ENCODE measurements at regions not wholly inside any gene's neighbourhood (a gene's known extent, or its start where the extent isn't known, plus 50 kb on each side); places are given as distances from the start of the nearest gene placed in this dataset.

DNA sequence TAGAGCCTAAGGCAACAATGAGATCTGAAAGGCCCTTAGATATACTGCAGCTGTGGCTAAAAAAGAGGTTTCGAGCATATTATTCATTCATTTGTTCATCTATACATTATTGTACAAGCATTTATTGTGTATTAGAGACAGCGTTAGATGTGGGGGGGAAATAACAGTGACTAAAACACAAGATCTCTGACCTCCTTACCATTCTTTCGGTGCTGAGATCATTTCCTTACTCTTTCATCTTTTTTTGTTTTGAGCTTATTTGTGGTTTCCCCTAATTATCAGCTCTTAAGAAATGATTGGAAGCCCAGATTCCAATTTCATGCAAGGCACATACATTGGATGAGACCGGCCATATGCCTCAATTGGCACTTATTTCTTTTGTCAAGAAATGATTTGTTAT, 113.2 kb downstream of the SEC61B start:
- no peak for DNase-seq

DNA sequence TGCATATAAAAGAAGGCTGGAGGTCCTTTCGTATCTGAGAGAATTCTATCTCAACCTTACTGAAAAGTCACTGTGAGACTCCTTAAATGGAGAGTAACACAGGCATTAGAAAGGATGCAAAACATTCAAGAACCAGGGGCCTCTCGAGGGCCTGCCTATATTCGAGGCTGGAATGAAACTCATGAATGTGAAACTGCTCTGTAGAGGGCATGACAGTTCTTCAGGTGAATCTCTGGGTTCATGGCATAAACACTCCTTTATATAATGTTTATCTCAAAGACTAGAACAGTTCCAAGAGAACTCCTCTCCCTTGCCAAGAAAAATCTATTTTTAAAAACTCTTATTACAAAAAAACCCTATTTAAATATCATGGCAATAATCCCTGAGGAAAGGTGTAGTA, 113.9 kb downstream of the SEC61B start:
- no peak for DNase-seq

DNA sequence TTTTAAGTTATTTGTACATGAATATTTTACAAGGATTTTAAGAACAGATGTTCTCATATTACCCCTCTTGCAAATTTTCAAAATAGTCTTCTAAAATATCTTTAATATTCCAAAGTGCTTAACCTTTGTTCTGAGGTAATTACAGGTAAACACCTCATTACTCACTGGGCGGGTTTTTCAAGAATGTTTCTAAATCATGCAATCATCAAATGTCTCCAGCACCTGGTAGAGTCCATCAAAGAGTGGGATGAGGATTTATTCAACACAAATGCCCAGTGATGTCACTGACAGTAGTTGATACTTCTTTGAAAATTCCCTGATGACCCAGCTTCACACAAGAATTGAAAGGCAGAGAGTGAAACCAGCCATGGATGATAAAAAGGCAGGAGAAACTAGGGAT, 114.4 kb downstream of the SEC61B start:
- DNase-seq: no peak

DNA sequence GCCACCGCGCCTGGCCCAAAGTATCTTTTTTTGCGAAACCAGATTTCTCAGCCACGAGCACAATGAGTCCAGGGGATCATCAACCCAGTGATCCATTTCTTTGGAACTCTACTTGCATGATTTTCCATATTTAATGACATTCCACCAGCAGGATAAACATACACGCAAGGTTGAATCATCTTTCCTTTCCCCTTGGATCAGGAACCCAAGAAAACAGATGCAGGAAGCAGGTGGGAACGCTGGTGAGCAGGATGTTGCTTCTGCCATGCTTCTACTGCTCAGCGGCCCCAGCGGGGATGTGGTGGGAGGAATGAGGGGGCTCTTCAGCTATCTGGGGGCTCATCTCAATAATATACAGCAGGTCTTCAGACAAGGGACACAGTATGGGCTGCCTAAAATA, 118.2 kb downstream of the SEC61B start:
- DNase-seq: no peak

DNA sequence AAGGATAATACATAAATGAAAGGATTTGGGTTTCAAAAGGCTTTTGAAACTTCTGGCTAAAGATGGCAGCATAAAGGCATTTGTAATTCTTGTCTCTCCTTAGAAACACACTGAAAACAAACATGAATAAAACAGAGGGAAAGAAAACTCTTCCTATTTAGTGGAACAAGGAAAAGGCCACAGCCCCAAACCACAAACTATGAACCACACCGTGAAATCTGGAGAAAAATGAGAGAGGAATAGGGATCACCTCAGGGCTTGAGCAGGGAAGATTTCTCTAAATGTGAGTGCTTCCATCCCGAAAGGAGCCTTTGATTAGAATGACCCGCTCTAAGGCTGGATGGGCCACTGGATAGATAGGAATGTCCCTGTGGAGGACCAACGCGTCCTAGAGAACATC, 119.6 kb downstream of the SEC61B start:
- no peak for DNase-seq

DNA sequence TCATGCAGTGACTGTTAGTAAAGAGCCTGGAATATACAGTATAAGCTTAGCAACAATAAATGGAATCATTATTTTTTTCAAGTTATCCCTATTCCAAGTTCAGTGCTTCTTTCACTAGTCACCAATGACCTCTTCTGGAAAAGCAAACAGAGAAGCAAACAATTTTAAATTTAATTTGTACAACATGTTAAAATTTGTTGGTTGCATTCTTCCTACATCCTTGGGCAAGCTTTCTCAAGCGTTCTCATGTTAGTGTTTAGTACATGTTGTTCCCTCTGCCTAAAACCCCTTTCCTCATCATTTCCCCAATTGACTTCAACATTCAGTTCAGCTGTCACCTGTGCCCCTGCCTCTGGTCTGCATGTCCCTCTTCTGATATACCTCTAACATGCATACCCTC, 123.4 kb downstream of the SEC61B start:
- DNase-seq: no peak

DNA sequence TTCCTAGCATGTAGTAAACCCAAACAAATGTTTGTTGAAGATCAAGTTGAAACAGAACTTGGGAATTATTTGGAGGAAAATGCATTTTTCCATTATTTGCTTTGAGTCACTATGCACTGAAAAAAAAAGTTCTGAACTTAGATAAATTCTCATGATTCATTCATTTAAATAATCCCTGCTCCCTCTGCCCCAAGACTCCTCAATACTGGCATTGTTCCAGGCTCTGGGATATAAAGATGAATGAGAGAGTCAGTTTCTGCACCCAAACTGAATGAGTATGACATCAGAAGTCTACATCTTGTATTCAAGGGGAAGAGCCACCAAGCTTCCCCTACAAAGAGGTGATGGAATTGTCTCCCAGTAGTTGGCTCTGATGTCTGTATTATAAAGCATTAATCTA, 123.9 kb downstream of the SEC61B start:
- no peak for DNase-seq

DNA sequence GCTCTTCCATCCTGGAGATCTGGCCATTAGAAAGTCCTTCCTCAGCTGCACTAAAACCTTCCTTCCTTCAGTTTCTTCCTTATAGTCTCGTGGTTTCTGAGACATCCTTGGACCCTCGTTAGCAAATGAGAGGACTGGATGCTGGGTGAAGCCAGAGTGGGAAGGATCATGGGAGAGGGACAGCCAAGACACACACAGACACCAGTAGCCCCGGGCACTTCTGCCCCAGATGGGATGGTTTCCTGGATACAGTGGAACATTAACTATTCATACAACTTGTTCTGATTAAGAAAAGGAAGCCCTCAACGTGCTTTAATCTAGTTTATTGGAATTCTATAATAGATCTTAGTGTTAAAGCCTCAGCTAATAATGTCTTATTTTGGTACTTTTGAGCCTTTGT, 125.5 kb downstream of the SEC61B start:
- no peak for DNase-seq

DNA sequence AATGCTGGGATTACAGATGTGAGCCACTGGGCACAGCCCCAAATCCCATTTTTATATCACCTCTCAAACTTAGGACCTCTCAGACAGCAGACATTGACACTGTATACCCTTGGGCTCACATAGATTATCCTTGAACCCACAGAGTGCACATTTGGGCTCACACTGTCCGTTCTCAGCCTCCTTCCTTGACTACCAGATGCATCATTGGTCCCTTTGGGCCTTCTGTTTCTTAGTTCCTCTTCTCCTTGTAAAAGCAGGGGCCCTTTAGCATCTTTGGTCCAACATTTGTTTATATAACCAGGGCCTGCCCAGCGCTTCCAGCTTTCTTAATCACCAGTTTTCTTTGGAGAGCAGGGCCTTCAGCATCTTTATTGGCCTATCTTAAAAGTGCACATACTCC, 126.2 kb downstream of the SEC61B start:
- DNase-seq: no peak

DNA sequence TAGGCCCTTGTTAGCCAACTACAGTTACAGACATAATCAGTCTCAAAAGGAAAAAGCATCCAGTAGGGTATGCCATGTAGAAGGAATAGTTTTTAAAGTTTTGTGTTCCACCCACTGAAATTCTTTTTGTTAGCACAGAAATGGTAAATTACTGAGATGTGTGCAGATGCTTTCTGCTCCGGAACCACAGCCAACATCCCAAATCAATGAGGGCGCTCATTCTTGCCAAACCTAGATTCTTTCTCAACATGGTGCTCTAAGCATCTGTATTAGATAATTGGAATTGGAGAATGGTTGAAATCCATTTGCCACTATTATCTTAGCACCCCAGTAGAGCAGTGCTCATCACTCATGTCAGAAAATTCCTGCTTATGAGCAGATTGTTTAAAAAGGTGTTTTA, 127.8 kb downstream of the SEC61B start:
- no peak for DNase-seq

DNA sequence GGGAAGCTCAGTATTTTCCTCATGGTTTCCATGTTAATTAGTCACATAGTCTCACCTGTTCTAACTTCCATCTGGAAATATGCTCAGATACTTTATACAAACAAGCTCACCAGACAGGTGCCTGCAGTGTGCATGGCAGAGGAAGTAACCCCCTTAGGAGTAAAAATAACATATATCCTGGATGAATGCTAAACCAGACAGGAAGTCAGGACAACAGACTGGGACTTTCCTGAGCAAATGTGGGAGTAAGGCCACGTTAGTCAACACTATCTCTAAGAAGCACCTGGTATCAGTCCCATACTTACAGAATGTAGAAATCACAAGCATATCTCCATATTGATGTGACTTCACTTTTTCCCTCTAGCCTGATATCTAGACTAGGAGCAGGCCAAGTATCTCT, 128.4 kb downstream of the SEC61B start:
- no peak for DNase-seq

DNA sequence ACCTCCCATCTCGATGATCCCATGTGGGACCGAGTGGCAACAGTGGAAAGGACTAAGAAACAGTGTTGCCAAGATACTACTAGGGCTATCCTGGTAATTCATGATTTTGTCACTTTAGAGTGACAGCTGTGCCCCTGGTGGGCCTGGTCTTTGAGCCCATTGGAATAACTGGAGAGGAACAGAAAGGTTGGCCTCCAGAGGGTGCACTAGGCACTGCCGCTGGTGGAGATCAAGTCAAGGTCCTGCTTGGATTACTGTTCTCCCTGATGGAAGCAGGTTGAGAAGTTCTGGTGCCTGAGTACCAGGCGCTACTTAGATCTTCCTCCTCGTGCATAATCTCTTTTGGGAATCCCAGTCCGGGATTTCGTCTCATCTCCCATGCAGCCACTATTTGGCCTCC, 129.6 kb downstream of the SEC61B start:
- DNase-seq: no peak

DNA sequence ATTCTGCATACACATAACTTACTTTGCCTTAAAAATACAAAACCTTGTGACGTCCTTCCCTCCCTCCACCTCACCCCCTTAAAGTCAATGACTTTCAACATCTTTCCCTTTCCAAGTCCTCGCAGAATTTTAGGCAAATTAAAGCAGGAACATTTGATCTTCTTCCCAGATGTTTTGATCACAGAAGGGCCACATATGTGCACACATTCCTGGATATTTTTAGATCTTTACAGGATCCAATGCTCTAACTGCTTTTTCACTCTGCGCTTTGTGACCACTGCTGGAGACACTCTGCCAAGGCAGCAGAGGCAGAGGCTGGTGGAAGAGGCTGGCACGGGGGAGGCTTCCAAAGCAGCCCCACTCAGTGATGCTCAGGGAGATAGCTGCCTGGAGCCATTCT, 130.7 kb downstream of the SEC61B start:
- no peak for DNase-seq

DNA sequence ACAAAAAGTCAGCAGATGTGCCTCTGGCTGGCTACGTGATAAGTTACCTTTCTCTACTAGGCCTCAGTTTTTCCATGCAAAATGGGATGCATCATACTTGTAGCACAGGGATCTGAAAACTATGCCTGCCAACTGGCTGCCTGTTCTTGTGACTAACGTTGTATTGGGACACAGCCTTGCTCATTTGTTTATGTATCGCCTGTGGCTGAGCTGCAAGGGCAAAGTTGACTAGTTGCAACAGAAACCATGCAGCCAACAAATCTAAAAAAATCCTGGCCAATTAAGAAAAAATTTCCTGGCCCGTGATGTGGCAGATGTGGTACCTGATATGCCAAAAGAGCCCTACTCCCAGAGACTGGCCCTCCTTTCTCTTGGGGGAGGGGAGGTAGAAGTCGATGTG, 131.3 kb downstream of the SEC61B start:
- DNase-seq: no peak

DNA sequence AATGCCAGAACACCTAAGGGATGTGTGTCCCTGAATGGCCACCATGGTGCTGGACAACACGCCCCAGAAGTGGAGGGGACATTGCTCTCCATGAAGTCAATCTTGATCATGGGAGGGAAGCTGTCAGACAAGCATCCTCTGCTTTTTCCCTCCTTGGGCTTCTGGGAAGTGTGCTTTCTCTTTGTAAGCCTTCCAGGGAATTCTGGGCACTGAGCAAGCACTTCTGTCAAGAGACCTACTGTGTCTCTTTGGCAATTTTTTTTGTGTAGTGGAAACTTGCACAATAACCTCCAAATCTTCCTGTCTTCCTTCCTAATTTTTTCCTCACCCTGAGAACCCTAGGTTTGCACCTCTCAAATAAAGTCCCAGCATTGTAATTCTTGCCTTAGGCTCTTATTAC, 132.0 kb downstream of the SEC61B start:
- no peak for DNase-seq

DNA sequence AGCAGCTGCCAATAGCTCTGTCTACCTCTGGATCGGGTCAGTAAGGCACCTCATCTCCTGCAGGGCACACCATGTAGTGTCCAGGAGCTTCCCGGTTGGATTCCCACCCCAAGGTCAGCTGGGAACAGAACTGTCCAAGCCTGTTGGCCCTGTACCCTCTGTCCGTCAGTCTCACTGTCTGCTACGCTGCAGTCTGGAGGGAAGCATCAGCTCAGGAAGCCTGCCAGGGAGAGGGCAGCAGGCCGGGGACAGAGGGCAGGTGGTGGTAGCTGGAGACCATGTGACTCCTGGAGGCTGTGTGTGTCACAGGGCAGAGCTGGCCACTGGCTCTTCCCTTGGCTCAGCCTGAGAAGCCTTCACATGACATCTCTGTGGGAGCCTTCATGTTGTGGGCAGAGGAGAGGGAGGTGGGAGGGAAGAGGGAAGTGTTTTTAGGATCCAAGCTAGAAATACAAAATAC, 134.5 kb downstream of the SEC61B start:
- no peak for DNase-seq

DNA sequence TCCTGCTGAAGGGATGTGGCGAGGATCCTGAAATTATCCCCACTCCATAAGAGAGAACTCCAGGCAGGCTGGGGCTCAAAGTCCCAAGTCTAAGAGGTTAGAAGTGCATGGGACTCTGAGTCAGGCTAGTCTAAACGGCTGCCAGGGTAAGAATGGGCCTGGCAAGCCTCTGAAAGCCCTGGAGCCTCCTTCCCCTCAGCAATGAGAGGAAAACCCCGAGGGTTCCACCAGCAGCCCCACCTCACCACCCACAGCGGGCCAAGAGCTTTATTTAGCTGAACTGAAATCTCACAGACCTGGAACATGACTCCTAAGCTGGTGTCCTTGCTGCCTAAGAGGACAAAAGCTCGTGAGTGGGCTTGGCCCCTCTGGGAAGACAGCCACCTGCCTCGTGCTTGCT, 135.5 kb downstream of the SEC61B start:
- no peak for DNase-seq

DNA sequence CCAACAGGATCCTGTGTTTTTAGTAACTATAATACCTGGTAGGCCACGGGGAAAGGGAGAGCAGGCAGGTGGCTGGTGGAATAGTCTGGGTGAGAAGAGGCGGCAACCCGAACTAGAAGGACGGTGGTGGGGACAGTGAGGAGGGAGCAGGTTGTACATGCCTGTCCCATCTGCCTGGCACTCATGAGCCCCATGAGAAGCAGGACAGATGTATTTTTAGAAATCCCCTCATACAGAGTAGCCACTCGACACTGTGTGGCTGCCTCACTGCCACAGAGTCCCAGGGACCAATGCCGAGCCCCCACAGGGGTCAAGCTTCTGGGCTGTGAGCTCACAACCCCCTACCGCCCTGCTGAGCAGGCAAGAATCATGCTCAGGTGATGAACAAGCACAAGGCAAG, 136.6 kb downstream of the SEC61B start:
- DNase-seq: no peak

DNA sequence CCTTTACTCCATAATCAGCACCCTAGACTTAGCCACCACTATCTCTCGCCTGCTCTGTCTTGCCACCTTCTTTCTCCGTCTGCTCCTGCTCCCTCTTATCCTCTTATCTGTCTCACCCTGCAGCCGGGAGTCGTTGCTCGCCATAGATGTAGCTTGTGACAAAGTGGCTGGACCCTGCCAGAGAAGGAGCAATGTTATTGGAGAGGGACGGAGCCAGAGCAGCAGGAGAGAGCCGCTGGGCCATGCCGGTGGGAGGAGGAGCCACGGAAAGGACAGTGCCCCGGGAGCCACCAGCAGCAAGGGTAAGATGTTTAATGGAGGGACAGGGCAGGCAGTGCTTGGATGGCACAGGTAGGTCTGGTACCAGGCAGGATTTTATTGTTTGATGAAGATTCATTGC, 137.3 kb downstream of the SEC61B start:
- DNase-seq: no peak

DNA sequence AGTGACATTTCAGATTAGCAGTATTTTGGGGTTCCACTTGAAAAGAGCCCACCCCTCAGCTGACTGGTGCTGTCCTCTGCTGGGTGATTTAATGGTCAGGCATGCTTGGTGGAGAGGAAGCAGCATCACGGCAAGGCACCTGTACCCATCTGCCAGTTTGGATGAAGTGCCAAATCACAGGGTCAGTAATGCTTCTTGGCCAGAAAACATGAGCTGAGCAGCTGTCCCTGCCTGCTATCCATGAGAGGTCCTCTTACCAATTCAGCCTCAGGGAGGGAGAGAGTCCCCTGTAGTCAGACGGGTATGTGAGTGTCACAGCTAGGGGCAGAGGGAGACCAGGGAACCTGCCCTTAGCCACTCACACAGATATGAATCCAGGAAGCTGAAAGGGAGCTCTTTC, 137.9 kb downstream of the SEC61B start:
- DNase-seq: no peak

DNA sequence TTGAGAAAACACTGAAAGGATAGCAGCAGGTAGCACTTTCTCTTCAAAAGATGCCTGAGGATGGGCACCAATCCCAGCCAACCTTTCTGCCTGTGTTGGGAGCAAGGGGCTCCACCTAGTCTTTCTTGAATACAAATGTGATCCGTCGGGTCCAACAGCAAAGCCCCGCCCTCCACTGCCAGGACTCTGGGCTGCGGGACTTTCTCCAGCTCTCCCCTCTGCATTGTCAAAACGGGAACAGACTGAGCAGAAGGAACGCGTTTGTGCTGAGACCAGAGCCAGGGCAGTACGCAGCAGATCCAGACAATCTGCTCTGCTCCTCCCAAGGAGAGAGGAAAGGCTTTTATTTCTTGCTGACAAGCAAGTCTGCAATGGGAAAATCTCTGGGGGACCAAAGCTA, 139.7 kb downstream of the SEC61B start:
- no peak for DNase-seq

DNA sequence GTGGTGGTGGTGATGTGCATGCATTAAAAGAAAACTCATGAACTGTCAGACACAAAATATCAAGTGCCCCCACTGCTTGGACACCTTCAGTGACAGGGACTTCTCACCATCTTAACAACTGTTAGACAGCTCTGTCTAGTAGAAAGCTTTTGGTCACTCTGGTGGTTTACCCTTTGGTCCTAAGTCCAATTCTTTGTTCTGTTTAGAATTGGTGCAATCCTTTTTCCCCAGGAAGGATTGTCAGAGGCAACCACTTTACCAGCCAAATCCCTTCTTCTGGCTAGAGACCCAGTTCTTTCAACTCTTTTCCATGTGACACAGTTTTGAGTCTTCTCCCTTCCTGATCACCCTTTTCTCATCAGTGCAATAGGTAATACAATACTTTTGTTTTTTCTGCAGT, 140.2 kb downstream of the SEC61B start:
- no peak for DNase-seq

DNA sequence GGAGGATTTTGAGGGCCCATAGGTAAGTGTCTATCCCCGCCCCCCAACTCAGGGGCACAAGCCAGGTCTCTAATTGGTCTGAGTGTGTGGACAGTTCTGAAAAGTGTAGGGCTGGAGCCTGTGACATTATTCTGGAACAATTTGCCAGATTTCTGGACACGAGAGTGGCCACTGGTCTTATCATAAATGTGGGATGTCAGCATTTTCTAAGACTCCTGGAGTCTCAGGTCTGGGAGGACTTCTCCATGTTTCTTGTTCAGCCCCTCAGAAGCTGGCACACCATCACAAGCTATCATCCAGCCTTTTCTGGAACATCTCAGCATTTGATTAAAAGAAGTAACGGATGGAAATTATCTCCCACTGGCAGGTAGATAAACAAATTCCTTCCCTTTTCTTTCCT, 141.4 kb downstream of the SEC61B start:
- DNase-seq: no peak

DNA sequence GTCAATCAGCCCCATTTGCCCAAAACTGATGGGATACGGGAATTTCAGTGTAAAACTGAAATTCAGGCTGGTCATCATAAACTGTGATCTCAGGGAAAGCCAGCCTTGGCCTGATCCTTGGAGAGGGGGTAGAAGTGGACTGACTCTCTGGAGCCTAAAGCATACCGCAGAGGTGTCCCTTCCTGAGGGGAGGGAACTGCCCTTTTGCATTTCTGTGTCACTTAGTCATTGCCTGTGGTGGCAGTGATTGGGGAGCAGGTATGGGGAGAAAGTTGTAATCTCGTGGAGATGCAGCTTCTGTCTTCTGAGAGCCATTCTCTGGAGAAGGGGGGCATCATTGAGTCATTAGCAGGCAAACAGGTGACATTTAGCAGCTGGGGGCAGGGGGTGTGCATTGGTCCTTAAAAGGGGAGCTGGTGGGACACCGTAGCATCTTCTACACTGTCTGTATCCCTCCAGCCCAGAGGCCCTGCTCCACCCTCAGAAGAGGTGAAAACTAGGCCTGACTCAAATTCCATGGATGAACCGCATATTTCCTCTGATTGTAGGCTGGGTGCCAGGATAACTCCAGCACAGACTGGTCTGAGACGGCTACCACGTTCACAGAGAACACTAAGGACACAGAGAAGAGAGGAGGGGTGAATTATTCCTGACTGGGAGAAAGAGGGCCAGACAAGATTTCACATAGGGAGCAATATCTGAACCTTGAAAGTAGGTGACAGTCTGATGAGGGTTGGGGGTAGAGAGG, 143.3 kb downstream of the SEC61B start:
- no peak for DNase-seq

DNA sequence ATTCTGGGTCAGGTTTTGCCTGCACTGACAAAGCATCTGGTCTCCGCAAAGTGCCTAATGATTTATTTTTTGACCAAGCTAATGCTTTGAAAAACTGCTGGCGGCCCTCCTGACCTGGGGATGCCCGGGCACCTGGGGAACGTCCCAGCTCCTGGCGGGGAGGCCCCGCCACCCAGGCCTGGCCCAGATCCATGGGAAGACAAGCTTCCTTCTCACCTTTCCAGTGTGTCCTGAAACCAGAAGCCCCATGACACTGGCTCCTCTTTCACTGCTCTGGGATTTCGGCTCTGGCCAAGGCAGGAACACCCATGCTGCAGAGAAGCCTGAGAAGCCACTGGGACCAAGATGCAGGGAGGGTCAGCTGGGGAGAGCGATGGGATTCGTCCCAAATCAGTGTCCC, 144.1 kb downstream of the SEC61B start:
- DNase-seq: no peak

DNA sequence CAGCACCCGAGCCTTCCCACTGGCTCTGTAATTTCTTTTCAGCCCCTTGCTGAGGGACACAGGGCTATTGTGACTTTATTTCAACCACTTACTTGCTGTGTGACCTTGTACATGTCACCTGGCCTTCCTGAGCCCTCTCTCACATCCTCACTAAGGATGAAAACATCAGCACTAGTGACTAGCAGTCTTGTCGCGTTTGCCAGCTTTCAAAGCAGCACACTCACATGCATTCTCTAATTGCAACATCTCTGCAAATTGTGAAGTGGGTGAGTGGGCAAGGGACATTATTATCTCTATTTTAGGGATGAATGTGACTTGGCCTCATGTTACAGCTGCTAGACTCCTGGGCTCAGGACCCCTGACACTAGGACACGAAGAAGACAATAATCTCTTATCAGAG, 144.5 kb downstream of the SEC61B start:
- no peak for DNase-seq

All from islet precursor cell (in vitro differentiated cells).